ENCODE measurements at regions not wholly inside any gene's neighbourhood (a gene's known extent, or its start where the extent isn't known, plus 50 kb on each side); places are given as distances from the start of the nearest gene placed in this dataset.
A peak's percentile ranks its signal among the peaks of the same experiment; 100 is the strongest.

- TF ChIP-seq KIAA2018 (CRISPR knock-in tag; IDR thresholded peaks at IDR 0.05; ENCODE audit: borderline replicate concordance) (no peak), RBFOX2 (IDR thresholded peaks at IDR 0.05; ENCODE audit: low read depth, low read length) (no peak), ADNP (CRISPR knock-in tag; IDR thresholded peaks at IDR 0.05) (no peak), KMT2B (CRISPR knock-in tag; IDR thresholded peaks at IDR 0.05) (no peak)
Measured at GRCh38 chr11:41522899-41523672, 63.6 kb upstream of the LRRC4C start (continued).

GRCh38 chr11:41527530-41527929, 68.1 kb upstream of the LRRC4C start:
- Histone ChIP-seq H3K27ac (ENCODE audit: extremely low read length, insufficient read depth, low read length) (no peak overlapping the region), H3K9me3 (ENCODE audit: low read length) (peaks cover 68% of the 10 kb centered on the region), H3K4me1 (ENCODE audit: insufficient read depth, low read length) (no peaks in the 10 kb centered on the region), H3K4me2 (ENCODE audit: low read depth, low read length) (no peak overlapping the region), H3K9ac (ENCODE audit: insufficient read depth, low read depth, low read length) (no peak overlapping the region), H3K27me3 (ENCODE audit: control insufficient read depth in 1 of 2, insufficient read depth in 2 of 2, low read length in 2 of 2) (no peaks in the 10 kb centered on the region), H4K20me1 (ENCODE audit: insufficient read depth, low read length) (no peaks in the 10 kb centered on the region), H3K79me2 (ENCODE audit: insufficient read depth, low read length) (no peaks in the 10 kb centered on the region), H3K36me3 (replicated peaks in 1 of 2; ENCODE audit: control insufficient read depth in 1 of 2, insufficient read depth in 2 of 2, low read length in 2 of 2) (no peaks in the 10 kb centered on the region), H3K4me3 (replicated peaks in 1 of 3; ENCODE audit: insufficient read depth in 1 of 3, low read depth in 2 of 3, low read length in 3 of 3) (no peak overlapping the region), H2AFZ (ENCODE audit: low read length) (no peak overlapping the region)
- in situ Hi-C loops (cut with HindIII; ENCODE audit: extremely low pct_ligation_motif_present, low pct_unique_long_range_greater_than_20kb) = no loop called here
- CTCF ChIA-PET (ENCODE audit: low intra/inter-chr PET ratio, low total read pairs) = no interaction called here
- FAIRE-seq = no peak
- intact Hi-C loops (cut with micrococcal nuclease; ENCODE audit: unreplicated experiment) = no loop called here
- BruUV-seq (replicated peaks) = no TSS peak
- POLR2A ChIA-PET = no interaction called here
- no peak for DNase-seq (ENCODE audit: low spot score)
- no peak for ATAC-seq
- 4% methylated on average over 3 of the region's 3 CpGs for WGBS (ENCODE audit: low lambda C conversion rate)
- TF ChIP-seq TEF (CRISPR knock-in tag; IDR thresholded peaks at IDR 0.05) (no peak), ZNF441 (CRISPR knock-in tag; IDR thresholded peaks at IDR 0.05; ENCODE audit: borderline replicate concordance) (no peak), MAFK (conservative IDR thresholded peaks at IDR 0.05 in 1 of 2, IDR thresholded peaks at IDR 0.05 in 1 of 2; ENCODE audit: low read length in 2 of 2) (peak; percentile 79 to 90), CREB1 (IDR thresholded peaks at IDR 0.05) (no peak), CREB1 (CRISPR knock-in tag; IDR thresholded peaks at IDR 0.05) (no peak), ZNF710 (CRISPR knock-in tag; IDR thresholded peaks at IDR 0.05; ENCODE audit: borderline replicate concordance) (no peak), ZNF547 (CRISPR knock-in tag; IDR thresholded peaks at IDR 0.05) (no peak), ELF4 (CRISPR knock-in tag; IDR thresholded peaks at IDR 0.05; ENCODE audit: borderline replicate concordance) (no peak), ZMYM3 (CRISPR knock-in tag; IDR thresholded peaks at IDR 0.05) (no peak)
